Parathyroid adenoma (tissue), 2 donors: ENCODE measurements at regions not wholly inside any gene's neighbourhood (a gene's known extent, or its start where the extent isn't known, plus 50 kb on each side); places are given as distances from the start of the nearest gene placed in this dataset.

Experiments used
- H2AFZ ChIP-seq: fragments of 300-600 bp; sonication (generic); one replicate; pipeline ENCODE4 v1.7.0; 2017; ENCODE audit warnings: antibody characterized with exemption, mild to moderate bottlenecking
- H3K27ac ChIP-seq: fragments of 300-600 bp; sonication (generic); one replicate; pipeline ENCODE4 v1.7.0; 2017
- H3K27me3 ChIP-seq: fragments of 300-600 bp; sonication (generic); one replicate; pipeline ENCODE4 v1.7.0; 2017; ENCODE audit warnings: low read length; ENCODE audit not compliant: control insufficient read depth, insufficient read depth
- H3K36me3 ChIP-seq: fragments of 300-600 bp; sonication (generic); one replicate; pipeline ENCODE4 v1.7.0; 2017; ENCODE audit warnings: low read length; ENCODE audit not compliant: control insufficient read depth, insufficient read depth
- H3K4me1 ChIP-seq: fragments of 300-600 bp; sonication (generic); one replicate; pipeline ENCODE4 v1.7.0; 2017; ENCODE audit warnings: control low read depth
- H3K4me2 ChIP-seq: fragments of 300-600 bp; sonication (generic); one replicate; pipeline ENCODE4 v1.7.0; 2017; ENCODE audit warnings: low read length
- H3K4me3 ChIP-seq: fragments of 300-600 bp; sonication (generic); one replicate; pipeline ENCODE4 v1.7.0; 2017; ENCODE audit warnings: low read depth, low read length
- H3K79me2 ChIP-seq: fragments of 300-600 bp; sonication (generic); one replicate; pipeline ENCODE4 v1.7.0; 2017; ENCODE audit warnings: control low read depth
- H3K9ac ChIP-seq: fragments of 300-600 bp; sonication (generic); one replicate; pipeline ENCODE4 v1.7.0; 2017; ENCODE audit warnings: mild to moderate bottlenecking
- H3K9me3 ChIP-seq: fragments of 300-600 bp; sonication (generic); one replicate; pipeline ENCODE4 v1.7.0; 2017; ENCODE audit warnings: low read length; ENCODE audit not compliant: control insufficient read depth
- CTCF ChIP-seq: fragments of 300-600 bp; sonication (generic); IDR thresholded peaks from one replicate; pipeline ENCODE4 v1.7.0; 2017; ENCODE audit warnings: antibody characterized with exemption, mild to moderate bottlenecking
- donor health status: primary hyperparathyroidism.

DNA sequence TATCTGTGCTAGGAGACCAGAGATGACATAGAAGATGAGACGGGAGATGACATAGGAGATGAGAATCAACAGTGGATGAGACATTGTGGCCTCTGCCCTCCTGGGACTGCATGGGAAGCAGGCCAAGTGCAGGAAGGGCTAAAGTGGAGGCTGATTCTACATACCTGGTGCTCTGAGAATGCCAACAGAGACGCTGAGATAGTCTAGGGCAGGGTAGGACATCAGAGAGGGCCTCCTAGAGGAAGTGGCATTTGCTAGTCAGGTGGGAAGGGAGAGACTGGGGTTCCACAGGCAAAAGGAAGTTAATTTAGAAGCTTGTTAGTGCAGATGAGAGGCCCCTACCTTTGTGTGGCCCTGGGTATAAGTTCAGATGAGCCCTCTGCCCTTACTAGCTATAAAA is 224.2 kb downstream of the CBLN1 start:
- no peak overlapping the region for H3K27ac ChIP-seq
- no peak overlapping the region for H3K4me3 ChIP-seq
- no peaks in the 10 kb centered on the region for H3K9me3 ChIP-seq
- no peaks in the 10 kb centered on the region for H3K27me3 ChIP-seq
- no peak overlapping the region for H3K9ac ChIP-seq
- H2AFZ ChIP-seq: no peak overlapping the region
- no peaks in the 10 kb centered on the region for H3K36me3 ChIP-seq
- H3K4me2 ChIP-seq: no peak overlapping the region
- no peaks in the 10 kb centered on the region for H3K79me2 ChIP-seq
- no peak for TF ChIP-seq CTCF
- H3K4me1 ChIP-seq: no peaks in the 10 kb centered on the region

DNA sequence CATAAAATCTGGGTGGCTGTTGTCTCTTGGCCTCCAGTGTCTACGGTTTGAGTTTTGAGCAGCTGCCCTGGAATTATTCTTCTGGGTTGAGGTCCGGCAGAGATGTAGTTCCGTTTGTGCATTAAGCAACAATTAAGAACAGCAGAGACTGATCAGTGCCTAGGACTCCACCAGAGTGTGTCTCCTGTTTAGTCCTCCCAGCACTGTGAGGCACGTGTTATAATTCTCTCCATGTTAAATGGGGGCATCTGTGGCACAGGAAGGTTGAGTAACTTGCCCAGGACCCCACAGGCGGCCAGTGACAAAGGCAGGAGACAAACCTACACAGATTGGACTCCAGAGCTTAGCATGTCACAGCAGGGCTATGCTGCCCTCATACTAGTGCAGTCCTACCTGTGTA is 225.1 kb downstream of the CBLN1 start:
- no peak for TF ChIP-seq CTCF
- Histone ChIP-seq H3K4me1 (no peaks in the 10 kb centered on the region), H3K4me2 (no peak overlapping the region), H3K27me3 (no peaks in the 10 kb centered on the region), H3K27ac (no peak overlapping the region), H2AFZ (no peak overlapping the region), H3K4me3 (no peak overlapping the region), H3K79me2 (no peaks in the 10 kb centered on the region), H3K36me3 (no peaks in the 10 kb centered on the region), H3K9ac (no peak overlapping the region), H3K9me3 (no peaks in the 10 kb centered on the region)

DNA sequence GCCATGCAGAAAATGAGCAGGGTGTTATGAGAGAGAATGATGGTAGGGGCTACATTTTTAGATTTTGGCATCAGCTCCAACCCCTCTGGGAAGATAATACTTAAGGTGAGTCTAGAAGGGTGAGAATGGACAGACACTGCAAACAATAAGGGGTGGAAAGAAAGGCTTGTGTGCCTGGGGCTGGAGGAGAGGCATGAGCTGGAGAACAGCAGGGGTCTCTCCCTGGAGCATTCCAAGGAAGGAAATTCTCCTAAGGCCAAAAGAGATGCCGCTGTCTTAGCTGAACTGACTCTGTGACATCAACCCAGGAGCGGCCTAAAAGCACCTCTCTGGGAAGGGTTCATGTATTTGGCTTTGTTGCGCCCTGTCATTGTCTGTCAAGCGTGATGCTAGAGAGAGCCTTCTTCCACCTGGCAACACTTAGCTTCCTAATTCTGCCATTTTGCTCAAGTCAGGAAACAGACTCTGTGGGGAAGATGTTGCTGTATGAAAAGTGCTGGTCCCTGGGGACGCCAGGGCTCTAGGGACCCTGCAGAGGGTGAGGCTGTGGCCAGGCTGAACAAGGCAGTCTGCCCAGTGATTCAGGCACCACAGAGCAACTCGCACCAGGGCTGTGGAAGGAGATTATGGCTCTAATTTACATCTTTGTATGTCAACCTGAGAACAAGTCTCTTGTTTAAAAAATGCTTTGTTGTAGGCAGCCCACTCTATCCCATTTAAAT is 225.7 kb downstream of the CBLN1 start:
- Histone ChIP-seq H3K9ac (no peak overlapping the region), H3K27ac (no peak overlapping the region), H3K27me3 (no peaks in the 10 kb centered on the region), H2AFZ (no peak overlapping the region), H3K4me3 (no peak overlapping the region), H3K79me2 (no peaks in the 10 kb centered on the region), H3K9me3 (no peaks in the 10 kb centered on the region), H3K4me1 (no peaks in the 10 kb centered on the region), H3K36me3 (no peaks in the 10 kb centered on the region), H3K4me2 (no peak overlapping the region)
- no peak for TF ChIP-seq CTCF

DNA sequence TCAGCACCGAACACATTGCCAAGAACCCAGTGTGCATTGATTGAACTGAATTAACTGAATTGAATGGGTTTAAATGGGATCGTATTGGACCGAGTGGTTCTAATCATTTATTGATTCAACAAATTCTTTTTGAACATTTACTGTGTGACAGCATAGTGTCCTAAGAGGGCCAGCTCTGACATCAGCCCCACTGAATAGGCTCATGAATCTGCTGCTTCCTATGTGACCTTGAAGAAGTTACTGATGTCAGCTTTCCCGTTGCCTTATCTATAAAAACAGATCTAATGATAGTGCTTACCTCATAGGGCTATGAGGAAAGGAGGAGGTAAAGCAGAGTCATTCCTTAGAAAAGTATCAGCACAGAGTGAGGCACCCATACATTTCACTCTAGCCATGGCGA is 226.3 kb downstream of the CBLN1 start:
- Histone ChIP-seq H3K36me3 (no peaks in the 10 kb centered on the region), H3K79me2 (no peaks in the 10 kb centered on the region), H3K4me3 (no peak overlapping the region), H3K9ac (no peak overlapping the region), H3K9me3 (no peaks in the 10 kb centered on the region), H3K27ac (no peak overlapping the region), H3K27me3 (no peaks in the 10 kb centered on the region), H3K4me1 (no peaks in the 10 kb centered on the region), H2AFZ (no peak overlapping the region), H3K4me2 (no peak overlapping the region)
- no peak for TF ChIP-seq CTCF

- no peak for TF ChIP-seq CTCF
- no peak overlapping the region for H3K4me3 ChIP-seq
- H3K36me3 ChIP-seq: no peaks in the 10 kb centered on the region
- no peaks in the 10 kb centered on the region for H3K79me2 ChIP-seq
- no peak overlapping the region for H3K27ac ChIP-seq
- no peaks in the 10 kb centered on the region for H3K4me1 ChIP-seq
- no peaks in the 10 kb centered on the region for H3K27me3 ChIP-seq
- no peak overlapping the region for H3K4me2 ChIP-seq
- H2AFZ ChIP-seq: no peak overlapping the region
- H3K9ac ChIP-seq: no peak overlapping the region
- no peaks in the 10 kb centered on the region for H3K9me3 ChIP-seq
Observed at GRCh38 chr16:49054606-49055005, 227.0 kb downstream of the CBLN1 start.
